Kidney (tissue), 13 donors: ENCODE measurements at regions not wholly inside any gene's neighbourhood (a gene's known extent, or its start where the extent isn't known, plus 50 kb on each side); places are given as distances from the start of the nearest gene placed in this dataset.

ENCODE experiments used
- DNase-seq, 5 donors: peaks; one replicate each; pipeline ENCODE4 v3.0.0-alpha.2; 2013 to 2020
- FAIRE-seq: peaks from 2 replicates; lab custom pipeline; 2012; peaks lifted over from hg19 to GRCh38; lab: Jason Lieb, UNC
- H3K27ac ChIP-seq, 2 donors: one replicate each; pipeline ENCODE4 v1.7.0; 2013; ENCODE audit warnings: low read depth in 2 of 2, low read length in 2 of 2, inconsistent platforms in 1 of 2
- H3K27me3 ChIP-seq: one replicate; pipeline ENCODE4 v1.7.1; 2013; ENCODE audit warnings: low read length, inconsistent platforms; ENCODE audit not compliant: control insufficient read depth, insufficient read depth
- H3K36me3 ChIP-seq, 3 donors: one replicate each; pipeline versions ENCODE4 v1.7.0 to v1.7.1; 2013; ENCODE audit warnings: low read length in 3 of 3, control low read depth in 1 of 3, inconsistent platforms in 1 of 3; ENCODE audit not compliant: insufficient read depth in 3 of 3, control insufficient read depth in 2 of 3
- H3K4me1 ChIP-seq, 3 donors: one replicate each; pipeline versions ENCODE4 v1.7.0 to v1.7.1; 2013; ENCODE audit warnings: low read length in 3 of 3, inconsistent platforms in 1 of 3, low read depth in 1 of 3; ENCODE audit not compliant: control insufficient read depth in 2 of 3, insufficient read depth in 2 of 3
- H3K4me3 ChIP-seq, 3 donors: one replicate each; pipeline versions ENCODE4 v1.7.0 to v1.8.1; 2013; ENCODE audit warnings: low read length in 3 of 3, control low read depth in 1 of 3, inconsistent platforms in 1 of 3
- H3K9ac ChIP-seq, 3 donors: one replicate each; pipeline versions ENCODE4 v1.7.0 to v1.7.1; 2013; ENCODE audit warnings: low read length in 3 of 3, control low read depth in 1 of 3, inconsistent platforms in 1 of 3
- H3K9me3 ChIP-seq, 3 donors: one replicate each; pipeline versions ENCODE4 v1.7.0 to v1.7.1; 2013; ENCODE audit warnings: low read length in 3 of 3, control low read depth in 1 of 3, inconsistent platforms in 1 of 3; ENCODE audit not compliant: control insufficient read depth in 2 of 3, insufficient read depth in 1 of 3
- CTCF ChIP-seq: IDR thresholded peaks from 3 replicates; pipeline ENCODE4 v1.5.1; 2012; ENCODE audit warnings: mild to moderate bottlenecking, moderate library complexity, borderline replicate concordance; ENCODE audit not compliant: insufficient read depth; ENCODE audit errors: extremely low read depth
- intact Hi-C: fragments of 100-400 bp; cut with DNase I; formaldehyde crosslinking; loops from one replicate; pipeline ENCODE4 v1.11.1; 2022
- donor health status: control.
- donor health status: control.
- donor health status: control.
- donor health status: control.
- donor health status: control.
- donor health status: DM: yes; HTN: yes; CAD: no.
- donor health status: Normal renal cell carcinoma (clear cell type).

- TF ChIP-seq CTCF, result no peak
- no peak overlapping the region for H3K4me3 ChIP-seq
- intact Hi-C loops, result no loop called here
- no peaks in the 10 kb centered on the region for H3K36me3 ChIP-seq
- H3K9ac ChIP-seq, result no peak overlapping the region
- no peak overlapping the region for H3K27ac ChIP-seq
- DNase-seq (no peak), FAIRE-seq (no peak)
- no peaks in the 10 kb centered on the region for H3K27me3 ChIP-seq
- H3K4me1 ChIP-seq, result no peaks in the 10 kb centered on the region
- H3K9me3 ChIP-seq, result no peaks in the 10 kb centered on the region
Observed at GRCh38 chr10:111295788-111296187, 219.0 kb downstream of the ADRA2A start.

- H3K27me3 ChIP-seq, result no peaks in the 10 kb centered on the region
- H3K9ac ChIP-seq, result no peak overlapping the region
- FAIRE-seq, result no peak
- no peak for TF ChIP-seq CTCF
- no peak overlapping the region for H3K27ac ChIP-seq
- no peaks in the 10 kb centered on the region for H3K36me3 ChIP-seq
- no peaks in the 10 kb centered on the region for H3K9me3 ChIP-seq
- no peaks in the 10 kb centered on the region for H3K4me1 ChIP-seq
- intact Hi-C loops, result no loop called here
- DNase-seq, result peak in 2 of 5 donors; percentile 6 to 22
- no peak overlapping the region for H3K4me3 ChIP-seq
Observed at GRCh38 chr10:111297351-111297848, 220.6 kb downstream of the ADRA2A start.

- TF ChIP-seq CTCF, result no peak
- Histone ChIP-seq H3K27me3 (no peaks in the 10 kb centered on the region), H3K4me3 (no peak overlapping the region), H3K4me1 (no peaks in the 10 kb centered on the region), H3K27ac (peak overlapping the region in 1 of 2 donors; percentile 7), H3K9ac (no peak overlapping the region), H3K9me3 (no peaks in the 10 kb centered on the region), H3K36me3 (no peaks in the 10 kb centered on the region)
- intact Hi-C loops, result no loop called here
- FAIRE-seq (no peak), DNase-seq (peak in 2 of 5 donors; percentile 18 to 26)
Observed at GRCh38 chr10:111298031-111298430, 221.2 kb downstream of the ADRA2A start.

GRCh38 chr10:111299037-111299436 is 222.2 kb downstream of the ADRA2A start:
- Histone ChIP-seq H3K36me3 (no peaks in the 10 kb centered on the region), H3K9me3 (no peaks in the 10 kb centered on the region), H3K27me3 (no peaks in the 10 kb centered on the region), H3K4me3 (no peak overlapping the region), H3K4me1 (no peaks in the 10 kb centered on the region), H3K27ac (no peak overlapping the region), H3K9ac (no peak overlapping the region)
- no peak for FAIRE-seq
- intact Hi-C loops, result no loop called here
- DNase-seq, result no peak
- TF ChIP-seq CTCF, result no peak
